ENCODE measurements at regions not wholly inside any gene's neighbourhood (a gene's known extent, or its start where the extent isn't known, plus 50 kb on each side); places are given as distances from the start of the nearest gene placed in this dataset.

- DNase-seq (ENCODE audit: low read depth in 1 of 2, low spot score in 1 of 2), result no peak
Observed at GRCh38 chr18:27762054-27762453, 414.9 kb downstream of the CDH2 start.

GRCh38 chr18:27752944-27753343 is 424.0 kb downstream of the CDH2 start:
- Histone ChIP-seq H3K4me3 (replicated peaks; ENCODE audit: insufficient read depth, low read length) (no peak overlapping the region), H3K27ac (replicated peaks) (no peak overlapping the region), H3K27me3 (ENCODE audit: insufficient read depth, poor library complexity, severe bottlenecking) (no peaks in the 10 kb centered on the region)
- no peak for DNase-seq (ENCODE audit: low read depth in 1 of 2, low spot score in 1 of 2)
- TF ChIP-seq SPI1 (IDR thresholded peaks at IDR 0.05; ENCODE audit: borderline replicate concordance, low read depth) (no peak), REST (IDR thresholded peaks at IDR 0.05; ENCODE audit: insufficient replicate concordance, low read depth) (no peak), POLR2AphosphoS5 (IDR thresholded peaks at IDR 0.05; ENCODE audit: low read depth) (no peak), CTCF (IDR thresholded peaks at IDR 0.05; ENCODE audit: insufficient read depth, low read length) (no peak), GABPA (IDR thresholded peaks at IDR 0.05; ENCODE audit: low read depth) (no peak)

More at GRCh38 chr18:27762054-27762453, 414.9 kb downstream of the CDH2 start:
- TF ChIP-seq CTCF (IDR thresholded peaks at IDR 0.05; ENCODE audit: insufficient read depth, low read length) (no peak), REST (IDR thresholded peaks at IDR 0.05; ENCODE audit: insufficient replicate concordance, low read depth) (no peak), GABPA (IDR thresholded peaks at IDR 0.05; ENCODE audit: low read depth) (no peak), POLR2AphosphoS5 (IDR thresholded peaks at IDR 0.05; ENCODE audit: low read depth) (no peak), SPI1 (IDR thresholded peaks at IDR 0.05; ENCODE audit: borderline replicate concordance, low read depth) (no peak)
- Histone ChIP-seq H3K27me3 (ENCODE audit: insufficient read depth, poor library complexity, severe bottlenecking) (no peaks in the 10 kb centered on the region), H3K27ac (replicated peaks) (no peak overlapping the region), H3K4me3 (replicated peaks; ENCODE audit: insufficient read depth, low read length) (no peak overlapping the region)

GRCh38 chr18:27750923-27751322 is 426.0 kb downstream of the CDH2 start:
- no peak for DNase-seq (ENCODE audit: low read depth in 1 of 2, low spot score in 1 of 2)
- no peak overlapping the region for H3K4me3 ChIP-seq (replicated peaks; ENCODE audit: insufficient read depth, low read length)

More at GRCh38 chr18:27750923-27751322, 426.0 kb downstream of the CDH2 start:
- Histone ChIP-seq H3K27me3 (ENCODE audit: insufficient read depth, poor library complexity, severe bottlenecking) (no peaks in the 10 kb centered on the region), H3K27ac (replicated peaks) (no peak overlapping the region)
- TF ChIP-seq CTCF (IDR thresholded peaks at IDR 0.05; ENCODE audit: insufficient read depth, low read length) (no peak), REST (IDR thresholded peaks at IDR 0.05; ENCODE audit: insufficient replicate concordance, low read depth) (no peak), GABPA (IDR thresholded peaks at IDR 0.05; ENCODE audit: low read depth) (no peak), POLR2AphosphoS5 (IDR thresholded peaks at IDR 0.05; ENCODE audit: low read depth) (no peak), SPI1 (IDR thresholded peaks at IDR 0.05; ENCODE audit: borderline replicate concordance, low read depth) (no peak)

All from HL-60 (cell line).